Esophagus squamous epithelium (tissue), 4 donors: ENCODE measurements at regions not wholly inside any gene's neighbourhood (a gene's known extent, or its start where the extent isn't known, plus 50 kb on each side); places are given as distances from the start of the nearest gene placed in this dataset.

ENCODE experiments used
- POLR2A ChIP-seq, 4 donors: fragments of 450-650 bp; IDR thresholded peaks; one replicate each; pipeline ENCODE4 v1.6.1; 2017; ENCODE audit warnings: antibody characterized with exemption in 4 of 4, mild to moderate bottlenecking in 4 of 4, moderate library complexity in 3 of 4
- TF ChIP-seq, protein P1 (sequence below), 6 experiments: fragments of 450-650 bp in 4 of 6; fragments of 200-600 bp in 2 of 6; sonication (generic) in 2 of 6; IDR thresholded peaks; one replicate each; pipeline ENCODE4 v1.5.1; 2016 to 2019; ENCODE audit warnings: antibody characterized with exemption in 6 of 6, mild to moderate bottlenecking in 4 of 6, moderate library complexity in 4 of 6

DNA sequence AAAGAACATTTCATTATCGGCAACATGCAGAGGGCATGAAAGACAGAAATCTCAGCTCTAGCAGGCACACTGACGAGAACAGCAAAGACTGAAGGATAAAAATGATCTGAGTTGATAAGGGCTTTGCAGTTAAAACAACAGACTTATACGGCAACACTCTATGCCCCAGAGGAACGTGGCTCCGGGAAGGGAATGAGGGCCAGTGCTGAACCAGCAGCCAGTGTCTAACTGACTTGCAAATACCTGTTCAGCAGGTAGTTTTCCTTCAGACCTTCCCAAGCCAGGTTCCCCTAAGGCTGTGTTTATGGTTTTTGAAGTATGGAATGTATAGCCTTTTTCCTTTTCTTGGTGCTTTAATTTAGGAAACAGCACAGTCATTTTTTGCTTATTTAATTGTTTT, 121.3 kb upstream of the CDH18 start:
- TF ChIP-seq, protein P1, sequence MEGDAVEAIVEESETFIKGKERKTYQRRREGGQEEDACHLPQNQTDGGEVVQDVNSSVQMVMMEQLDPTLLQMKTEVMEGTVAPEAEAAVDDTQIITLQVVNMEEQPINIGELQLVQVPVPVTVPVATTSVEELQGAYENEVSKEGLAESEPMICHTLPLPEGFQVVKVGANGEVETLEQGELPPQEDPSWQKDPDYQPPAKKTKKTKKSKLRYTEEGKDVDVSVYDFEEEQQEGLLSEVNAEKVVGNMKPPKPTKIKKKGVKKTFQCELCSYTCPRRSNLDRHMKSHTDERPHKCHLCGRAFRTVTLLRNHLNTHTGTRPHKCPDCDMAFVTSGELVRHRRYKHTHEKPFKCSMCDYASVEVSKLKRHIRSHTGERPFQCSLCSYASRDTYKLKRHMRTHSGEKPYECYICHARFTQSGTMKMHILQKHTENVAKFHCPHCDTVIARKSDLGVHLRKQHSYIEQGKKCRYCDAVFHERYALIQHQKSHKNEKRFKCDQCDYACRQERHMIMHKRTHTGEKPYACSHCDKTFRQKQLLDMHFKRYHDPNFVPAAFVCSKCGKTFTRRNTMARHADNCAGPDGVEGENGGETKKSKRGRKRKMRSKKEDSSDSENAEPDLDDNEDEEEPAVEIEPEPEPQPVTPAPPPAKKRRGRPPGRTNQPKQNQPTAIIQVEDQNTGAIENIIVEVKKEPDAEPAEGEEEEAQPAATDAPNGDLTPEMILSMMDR (IDR thresholded peaks at IDR 0.05), result no peak
- no peak for TF ChIP-seq POLR2A (IDR thresholded peaks at IDR 0.05)
